Fibroblast of gingiva (primary cell): ENCODE measurements at regions not wholly inside any gene's neighbourhood (a gene's known extent, or its start where the extent isn't known, plus 50 kb on each side); places are given as distances from the start of the nearest gene placed in this dataset.
"Not testable (repeated sequence)": the region's sequence is repeated elsewhere in the genome, so short reads cannot be mapped to it uniquely, and the experiment has no call there.

Experiments
- DNase-seq: peaks from one replicate; pipeline ENCODE4 v3.0.0-alpha.2; 2011; ENCODE audit warnings: low read depth

DNA sequence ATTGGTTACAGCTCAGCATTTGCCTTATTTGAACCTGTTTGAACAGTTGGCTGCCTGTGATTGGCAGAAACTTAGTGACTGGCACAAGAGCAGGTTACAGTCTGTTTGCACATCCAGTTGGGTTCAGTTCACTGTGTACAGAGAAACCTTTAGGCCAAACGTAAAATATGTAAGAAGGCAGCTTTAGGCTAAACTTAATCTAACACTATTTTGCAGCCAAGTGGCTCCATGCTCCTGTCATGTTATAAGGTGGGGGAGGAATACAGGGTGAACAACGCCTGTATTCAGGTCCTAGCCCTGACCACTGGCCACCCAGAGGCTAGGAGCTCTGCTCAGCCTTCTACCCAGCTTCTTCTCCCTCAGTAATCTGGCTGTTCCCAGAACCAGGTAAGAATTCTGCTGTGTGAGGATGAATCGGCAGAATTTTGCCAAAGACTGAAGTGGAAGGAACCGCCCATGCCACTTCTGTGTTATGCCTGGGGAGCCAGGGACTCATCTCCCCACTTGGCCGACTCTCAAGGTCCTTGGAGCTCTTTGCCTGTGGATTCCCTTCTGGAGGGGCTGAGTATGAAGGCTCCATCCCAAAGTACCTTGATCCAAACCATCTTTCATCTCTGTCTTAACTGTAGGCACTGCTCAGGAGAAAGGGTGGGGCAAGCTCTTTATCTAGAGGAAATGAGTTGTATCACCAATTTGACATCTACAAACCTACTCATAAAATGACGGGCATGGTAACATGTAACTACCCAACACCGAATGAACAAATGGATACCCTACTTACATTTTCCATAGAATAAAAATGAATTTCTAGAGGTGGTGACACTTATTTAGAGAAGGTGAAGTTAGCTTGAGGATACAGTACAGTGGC is 164.4 kb upstream of the NAMPT start:
- no peak for DNase-seq

- DNase-seq, result no peak
Measured at GRCh38 chr7:106448346-106448991, 163.7 kb upstream of the NAMPT start.

DNA sequence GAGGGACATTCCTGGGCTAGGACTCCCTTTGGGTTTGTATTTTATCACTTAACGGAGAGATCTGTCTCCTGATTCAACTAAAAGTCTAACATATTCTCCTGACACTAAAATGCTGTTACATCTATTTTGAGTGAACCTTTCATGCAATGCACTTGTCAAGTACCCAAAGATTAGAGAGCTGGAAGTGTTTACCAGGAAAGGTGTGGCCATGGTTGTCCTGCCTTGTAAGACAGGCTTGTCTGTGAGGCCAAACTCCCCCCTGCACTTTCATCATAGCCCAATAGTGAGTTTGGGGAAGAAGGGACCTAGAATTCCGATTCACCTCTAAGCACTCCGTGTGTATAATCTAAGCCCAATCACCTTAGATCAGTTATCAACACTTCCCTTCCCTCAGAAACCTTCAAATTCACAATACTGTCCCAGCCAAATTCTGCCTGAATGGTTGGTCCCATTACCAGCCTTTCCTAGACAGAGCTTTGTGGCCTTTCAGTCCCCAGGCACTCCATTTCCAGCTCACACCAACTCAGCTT is 162.6 kb upstream of the NAMPT start:
- no peak for DNase-seq

DNA sequence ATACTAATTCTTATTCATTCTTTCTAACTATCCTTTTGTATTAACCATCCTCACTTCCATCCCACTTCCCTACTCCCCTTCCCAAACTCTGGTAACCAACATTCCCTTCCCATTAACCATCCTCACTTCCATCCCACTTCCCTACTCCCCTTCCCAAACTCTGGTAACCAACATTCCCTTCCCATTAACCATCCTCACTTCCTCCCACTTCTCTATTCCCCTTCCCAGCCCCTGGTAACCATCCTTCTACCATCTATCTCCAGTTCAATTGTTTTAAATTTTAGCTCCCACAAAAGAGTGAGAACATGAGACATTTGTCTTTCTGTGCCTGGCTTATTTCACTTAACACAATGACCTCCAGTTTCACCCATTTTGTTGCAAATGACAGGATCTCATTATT is 160.6 kb upstream of the NAMPT start:
- DNase-seq, result not testable (repeated sequence)

DNA sequence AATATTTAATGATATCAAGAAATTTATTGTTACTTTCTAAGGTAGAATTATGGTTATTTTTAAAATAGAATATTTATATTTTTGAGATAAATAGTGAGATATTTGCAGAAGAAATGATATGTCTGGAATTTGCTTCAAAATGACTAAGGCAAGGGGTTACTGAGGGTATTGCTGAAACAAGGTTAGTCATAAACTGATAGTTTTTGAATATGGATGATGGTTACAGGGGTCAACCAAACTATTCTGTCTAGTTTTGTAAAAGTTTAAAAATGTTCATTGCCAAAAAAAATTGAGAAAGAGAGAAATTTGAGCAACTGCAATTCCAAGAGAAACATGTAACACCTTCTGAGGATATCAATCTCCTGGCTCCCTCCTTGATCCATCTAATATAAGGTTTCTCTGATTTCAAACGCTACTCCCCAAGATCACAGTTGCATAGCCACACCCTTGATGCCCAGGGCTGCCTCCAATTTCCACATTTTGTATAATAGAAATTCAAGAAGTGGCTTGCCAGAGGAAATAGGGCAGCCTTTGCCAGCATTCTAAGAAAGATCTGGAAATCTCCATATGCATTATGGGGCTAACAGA is 159.4 kb upstream of the NAMPT start:
- no peak for DNase-seq

DNA sequence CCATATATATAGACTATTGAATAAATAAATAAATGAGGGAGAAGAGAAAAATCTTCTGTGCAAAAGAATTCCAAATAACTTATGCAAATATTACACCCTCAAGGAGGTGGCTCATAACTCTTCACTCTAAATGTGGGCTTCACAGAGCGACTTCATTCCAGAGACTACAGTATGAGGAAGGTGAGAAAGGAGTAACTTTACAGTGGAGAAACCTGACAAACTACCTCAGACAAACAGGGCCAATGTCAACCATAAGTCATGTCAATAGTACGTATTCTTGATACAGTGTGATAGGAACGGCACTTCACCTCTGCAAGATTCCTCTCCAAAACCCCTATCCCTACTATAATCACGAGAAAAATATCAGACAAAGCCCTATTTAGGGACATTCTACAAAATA is 158.4 kb upstream of the NAMPT start:
- DNase-seq, result no peak

DNA sequence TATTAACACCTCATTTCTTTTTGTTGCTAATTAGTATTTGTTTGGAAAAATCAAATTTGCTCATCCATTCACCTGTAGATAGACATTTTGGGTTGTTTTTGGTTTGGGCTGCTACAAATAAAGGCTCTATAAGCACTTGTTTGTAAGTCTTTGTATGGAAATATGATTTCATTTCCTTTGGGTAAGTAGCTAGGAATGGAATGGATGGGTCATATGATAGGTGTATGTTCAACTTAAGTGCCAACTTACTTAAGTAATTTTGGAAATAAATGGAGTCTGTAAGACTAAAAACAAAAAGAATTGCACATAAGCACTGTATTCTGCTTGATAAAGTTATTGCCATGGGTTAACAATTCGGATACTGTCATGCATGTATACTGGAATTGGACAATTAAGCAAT is 157.7 kb upstream of the NAMPT start:
- no peak for DNase-seq

- not testable (repeated sequence) for DNase-seq
Measured at GRCh38 chr7:106441343-106441742, 156.6 kb upstream of the NAMPT start.

GRCh38 chr7:106436933-106437332 is 152.2 kb upstream of the NAMPT start:
- not testable (repeated sequence) for DNase-seq

DNA sequence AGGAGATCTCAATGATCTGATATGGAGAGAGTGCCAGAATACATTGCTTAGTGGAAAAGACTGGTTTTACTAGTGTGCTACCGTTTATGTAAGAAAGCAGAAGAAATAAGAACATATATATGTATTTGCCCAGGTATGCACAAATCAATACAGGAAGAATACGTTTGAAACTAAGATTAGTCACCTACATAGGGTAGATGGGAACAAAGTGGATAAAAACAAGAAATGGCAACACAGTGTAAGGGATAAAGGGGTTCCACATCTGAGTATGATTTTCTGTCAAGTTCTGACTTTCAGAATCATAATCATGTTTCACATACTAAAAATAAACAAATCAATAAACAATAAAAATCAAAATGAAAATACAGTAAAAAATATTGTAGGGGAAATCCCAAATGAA is 148.6 kb upstream of the NAMPT start:
- no peak for DNase-seq

GRCh38 chr7:106430535-106431455 is 146.0 kb upstream of the NAMPT start:
- no peak for DNase-seq

DNA sequence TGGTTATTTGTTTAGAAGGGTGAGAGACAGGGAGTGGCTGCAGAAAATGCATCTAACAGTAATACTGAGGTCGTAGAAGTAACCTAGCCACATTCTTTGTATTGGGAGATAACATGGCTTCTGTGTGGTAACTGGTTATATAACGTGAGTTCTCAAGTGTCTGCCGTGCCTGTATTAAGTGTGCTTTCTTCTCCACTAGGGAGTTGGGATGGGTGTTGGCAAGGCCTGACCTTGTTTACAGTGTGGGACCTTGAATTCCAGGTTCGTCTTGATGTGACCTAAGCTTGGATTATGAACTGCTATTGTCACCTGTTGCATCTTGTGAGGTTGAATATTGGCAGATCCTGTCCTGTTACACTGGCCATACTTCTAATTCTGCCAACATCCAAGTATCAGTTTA is 145.3 kb upstream of the NAMPT start:
- no peak for DNase-seq

DNA sequence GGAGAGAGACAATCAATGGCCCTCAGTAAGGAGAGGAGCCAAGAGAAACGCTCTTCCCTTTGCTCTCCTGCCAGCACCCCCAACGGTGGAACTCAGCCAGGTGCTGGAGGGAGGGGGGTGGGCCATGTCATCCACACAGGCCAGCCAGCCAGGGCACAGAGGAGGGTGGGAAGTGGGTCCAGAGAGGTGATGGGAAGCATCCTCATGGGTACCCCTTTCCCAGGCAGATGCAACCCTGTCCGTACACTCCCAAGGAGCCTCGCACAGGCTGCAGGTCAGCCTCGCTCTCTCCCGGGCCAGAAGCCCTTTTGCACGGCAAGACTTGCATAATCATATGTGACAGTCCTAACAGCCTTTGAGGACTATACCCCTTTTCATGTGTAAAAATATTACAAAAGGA is 142.0 kb upstream of the NAMPT start:
- no peak for DNase-seq

GRCh38 chr7:106425017-106425719 is 140.4 kb upstream of the NAMPT start:
- peak; percentile 100 for DNase-seq

DNA sequence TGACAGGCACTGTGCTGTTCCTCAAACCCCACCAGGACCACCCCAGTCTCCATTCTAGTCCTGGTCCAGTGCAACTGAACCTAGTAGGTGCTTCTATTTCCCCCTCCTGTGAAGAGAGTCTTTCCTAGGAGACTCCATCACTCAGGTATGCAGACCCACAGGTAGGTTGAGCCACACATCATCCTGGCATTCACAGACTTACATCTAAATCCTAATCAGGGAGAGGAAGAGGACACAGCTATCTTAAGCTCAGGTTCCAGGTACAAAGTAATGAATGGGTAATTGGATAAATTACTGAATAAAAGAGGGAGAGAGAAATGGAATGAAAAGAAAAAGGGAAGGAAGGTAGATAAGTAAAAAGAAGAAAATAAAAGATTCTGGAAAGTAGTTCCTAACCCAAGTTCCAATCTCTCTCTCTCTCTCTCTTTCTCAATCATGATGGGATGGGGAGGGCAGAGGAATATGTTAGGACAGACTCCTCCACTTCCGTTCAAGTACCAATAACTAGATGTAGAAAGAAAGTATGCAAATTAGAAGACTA is 139.8 kb upstream of the NAMPT start:
- no peak for DNase-seq

GRCh38 chr7:106423821-106424475 is 139.2 kb upstream of the NAMPT start:
- no peak for DNase-seq

- DNase-seq, result no peak
Measured at GRCh38 chr7:106423111-106423510, 138.3 kb upstream of the NAMPT start.

- peak; percentile 97 for DNase-seq
Measured at GRCh38 chr7:106421181-106421762, 136.5 kb upstream of the NAMPT start.

- DNase-seq, result no peak
Measured at GRCh38 chr7:106420736-106421135, 136.0 kb upstream of the NAMPT start.

DNA sequence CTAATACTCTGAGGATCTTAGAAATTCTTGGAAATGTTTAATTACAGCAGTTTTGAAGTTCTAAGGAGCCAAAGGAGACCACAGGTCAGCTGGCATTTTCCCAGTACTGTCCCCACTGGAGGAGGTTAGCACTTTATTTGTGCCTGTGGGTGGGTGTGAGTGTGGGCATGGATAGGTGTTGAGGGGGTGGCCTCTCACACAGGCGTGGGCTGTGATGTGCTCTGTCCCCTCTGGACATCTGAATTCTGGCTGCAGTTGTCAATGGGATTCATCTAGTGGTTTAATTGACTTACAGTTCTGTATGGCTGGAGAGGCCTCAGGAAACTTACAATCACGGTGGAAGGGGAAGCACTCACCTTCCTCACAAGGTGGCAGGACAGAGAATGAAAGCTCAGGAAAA is 135.4 kb upstream of the NAMPT start:
- DNase-seq, result no peak
